DMS153 treated with DMSO at 0.1 percent for 48 hours (cell line): ENCODE measurements at regions not wholly inside any gene's neighbourhood (a gene's known extent, or its start where the extent isn't known, plus 50 kb on each side); places are given as distances from the start of the nearest gene placed in this dataset.

Experiments used
- DNase-seq: peaks from one replicate; lab custom pipeline; 2025; ENCODE audit not compliant: unreplicated experiment; lab: John Stamatoyannopoulos, UW

DNA sequence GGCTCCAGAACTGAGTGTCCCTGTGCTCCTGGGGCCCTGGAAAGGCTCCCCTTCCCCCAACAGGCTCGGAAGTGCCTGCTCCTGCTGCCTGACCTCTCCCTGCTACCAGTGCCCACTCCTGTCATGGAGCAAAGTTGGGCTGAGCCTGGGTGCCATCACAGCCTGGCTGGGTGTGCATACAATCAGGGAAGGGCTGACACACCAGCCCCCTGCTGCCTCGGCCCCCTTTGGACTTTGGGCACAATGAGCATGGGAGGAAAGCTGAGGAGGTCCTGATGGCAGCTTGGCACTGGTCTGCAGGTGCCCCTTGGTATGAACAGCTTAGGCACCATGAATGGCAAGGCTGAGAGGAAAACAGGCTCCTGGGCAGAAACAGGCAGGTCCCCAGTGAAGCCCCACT, 405.0 kb downstream of the PID1 start:
- DNase-seq = no peak

DNA sequence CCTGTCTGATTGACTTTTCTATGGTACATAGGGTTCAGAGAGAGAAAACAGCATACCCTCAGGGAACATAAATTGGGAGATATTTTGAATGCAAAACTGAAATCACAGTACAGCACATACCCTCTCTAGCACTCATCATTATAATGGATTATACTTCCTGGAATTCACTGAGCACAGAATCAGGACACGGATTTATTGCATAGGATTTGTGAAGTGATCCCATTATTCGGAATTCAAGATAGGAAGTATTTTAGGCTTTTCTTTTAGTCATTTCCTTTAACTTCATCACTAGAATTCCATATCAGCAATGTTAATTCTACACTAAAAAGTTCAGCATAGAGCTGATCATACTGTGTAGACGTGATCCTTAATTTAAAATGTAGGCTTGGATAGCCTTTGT, 407.0 kb downstream of the PID1 start:
- DNase-seq = no peak

DNA sequence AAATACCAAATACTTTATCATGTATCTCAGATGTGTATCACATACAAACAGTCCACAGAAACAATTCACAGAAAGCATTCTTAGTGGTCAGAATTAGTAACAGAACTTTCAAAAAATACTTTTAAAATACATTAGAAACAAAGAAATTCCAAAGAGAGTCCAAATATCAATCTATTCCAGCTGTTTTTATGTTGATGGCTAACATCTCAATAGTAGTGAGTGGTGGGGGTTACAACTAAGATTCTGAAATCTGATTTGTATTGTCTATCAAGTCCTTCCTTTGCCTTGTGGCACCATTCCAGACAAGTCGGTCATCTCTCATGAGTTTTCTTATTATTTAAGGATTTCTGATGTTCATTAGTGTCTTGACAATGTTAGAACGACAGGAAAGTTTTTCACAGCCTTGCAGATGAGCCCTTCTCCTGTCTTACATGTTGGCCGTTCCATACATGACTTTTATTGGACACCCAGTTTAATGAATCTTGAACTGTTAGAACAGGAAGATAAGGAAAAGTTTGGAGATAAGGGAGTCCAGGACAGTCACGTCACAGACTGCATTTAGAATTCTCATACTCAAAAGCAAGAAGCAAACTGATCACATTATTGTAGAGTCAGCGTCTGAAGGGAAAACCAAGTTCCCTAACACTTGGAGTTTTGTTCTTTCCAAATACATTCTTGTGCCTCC, 410.3 kb downstream of the PID1 start:
- DNase-seq = no peak

DNA sequence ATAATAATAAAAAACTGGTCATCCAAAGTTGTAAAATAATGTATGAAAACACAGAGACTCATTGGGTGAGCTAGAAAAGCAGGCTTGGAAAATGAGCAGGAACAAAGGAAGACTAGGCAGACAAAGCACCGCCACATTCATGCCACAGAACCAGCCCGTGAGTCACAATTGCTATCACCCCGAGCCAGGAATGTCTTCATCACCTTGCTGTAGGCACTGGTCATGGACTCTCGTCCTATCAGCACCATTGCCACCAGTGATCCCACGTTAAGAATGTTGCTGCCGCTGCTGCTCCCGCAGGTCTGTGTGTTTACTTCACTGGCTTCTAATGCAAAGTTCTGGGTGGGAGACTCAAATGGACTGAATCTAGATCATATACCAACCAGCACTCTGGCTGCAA, 417.9 kb downstream of the PID1 start:
- DNase-seq = no peak

DNA sequence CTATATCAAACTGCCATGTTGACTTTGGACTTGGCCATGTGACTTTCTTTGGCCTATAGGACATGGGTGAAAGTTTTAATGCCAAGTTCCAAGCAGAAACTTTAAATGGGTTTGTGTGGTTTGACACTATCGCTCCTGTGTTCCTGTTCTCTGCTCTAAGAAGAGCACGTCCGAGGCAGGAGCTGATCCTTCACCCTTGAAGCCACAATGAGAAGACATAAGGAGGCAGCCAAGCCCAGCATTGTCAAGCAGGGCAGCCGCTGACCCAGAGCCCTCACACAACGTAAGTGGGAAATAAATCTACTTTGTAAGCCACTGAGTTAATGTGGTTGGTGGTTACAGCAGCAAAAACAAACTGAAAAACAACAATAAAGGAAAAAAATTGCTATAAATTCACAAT, 422.4 kb downstream of the PID1 start:
- no peak for DNase-seq

DNA sequence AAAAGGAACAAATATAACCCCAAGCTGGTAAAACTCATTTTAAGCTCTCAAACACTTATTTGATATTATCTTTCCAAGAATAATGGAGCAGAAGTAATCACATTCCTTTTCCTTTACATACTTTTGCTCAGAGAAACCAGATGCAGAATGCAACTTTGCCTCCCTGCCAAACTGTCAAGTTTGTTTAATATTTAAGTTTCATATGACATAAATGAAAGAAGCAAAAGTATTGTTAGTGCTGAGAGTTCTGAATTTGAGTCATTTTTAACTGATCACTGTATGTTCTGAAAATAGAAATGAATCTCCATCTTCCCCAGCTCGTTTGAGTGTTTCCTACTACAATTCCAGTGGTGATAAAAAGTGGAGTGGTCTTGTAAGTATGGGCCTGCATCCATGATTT, 423.4 kb downstream of the PID1 start:
- no peak for DNase-seq

DNA sequence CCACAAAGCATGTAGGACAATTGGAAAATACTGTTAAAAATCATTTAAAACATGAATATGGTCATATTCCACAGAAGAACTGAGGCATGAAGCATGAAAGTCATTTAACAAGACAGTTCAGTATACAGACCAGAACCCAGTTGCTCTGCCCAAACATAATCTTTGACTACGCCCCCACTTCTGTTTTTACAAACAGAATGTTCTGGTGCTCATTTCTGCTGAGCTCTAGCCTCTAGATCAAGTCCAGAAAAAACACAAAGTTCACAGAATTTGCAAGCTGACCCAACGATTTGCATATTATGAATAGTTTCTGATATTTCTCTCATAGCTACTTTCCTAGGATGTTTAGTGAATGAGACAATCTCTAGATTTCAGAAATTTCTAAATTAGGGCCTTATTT, 424.9 kb downstream of the PID1 start:
- DNase-seq = no peak

DNA sequence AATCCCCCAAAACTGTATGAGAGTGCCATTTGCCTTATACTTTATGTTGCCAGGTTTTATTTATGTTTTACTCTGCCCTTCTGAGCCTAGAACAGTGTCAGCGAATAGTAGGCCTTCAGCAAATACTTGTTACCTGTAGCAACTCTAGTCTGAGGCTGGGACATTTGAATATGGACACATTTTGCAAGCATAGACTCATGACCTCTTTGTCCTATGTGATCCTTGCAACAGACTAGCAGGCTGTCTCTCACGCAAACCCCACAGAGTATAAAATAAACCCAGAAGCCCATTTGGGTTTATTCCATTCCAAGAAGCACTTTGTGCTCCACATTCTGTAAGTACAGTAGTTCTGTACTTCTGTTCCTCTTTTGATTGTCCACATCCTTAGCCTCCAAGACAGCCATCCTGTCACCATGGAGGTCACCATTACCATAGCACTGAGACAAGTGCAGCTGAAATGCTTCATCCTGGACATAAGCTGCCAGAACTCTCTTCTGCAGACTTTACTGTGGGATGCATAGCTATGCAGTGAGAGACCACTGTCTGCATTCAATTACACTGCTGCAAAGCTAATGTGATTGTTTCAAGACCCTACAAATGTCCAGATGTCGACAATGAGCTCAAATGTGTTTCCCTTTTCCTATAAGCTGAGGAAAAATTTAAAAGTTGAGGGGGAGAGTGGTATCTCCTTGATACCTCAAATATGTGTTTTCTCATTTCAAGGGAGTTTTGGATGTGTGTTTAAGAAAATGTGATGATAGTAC, 425.7 kb downstream of the PID1 start:
- no peak for DNase-seq

DNA sequence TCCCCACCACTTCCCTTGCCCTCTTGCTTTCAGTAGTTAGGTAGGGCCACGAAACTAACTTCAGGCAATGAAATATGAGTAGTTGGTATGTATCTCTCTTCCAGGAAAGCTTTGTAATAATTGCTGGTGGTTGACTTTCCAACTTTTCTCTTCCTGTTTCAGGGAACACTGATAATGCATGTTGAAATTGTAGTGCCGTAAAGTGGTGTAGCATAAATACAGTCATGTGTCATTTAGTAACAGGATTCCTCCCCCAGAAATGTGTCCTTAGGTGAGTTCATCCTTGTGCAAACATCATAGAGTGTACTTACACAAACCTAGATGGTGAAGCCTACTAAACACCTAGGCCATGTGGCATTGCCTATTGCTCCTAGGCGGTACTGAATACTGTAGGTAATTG, 429.2 kb downstream of the PID1 start:
- peak; percentile 67 for DNase-seq

DNA sequence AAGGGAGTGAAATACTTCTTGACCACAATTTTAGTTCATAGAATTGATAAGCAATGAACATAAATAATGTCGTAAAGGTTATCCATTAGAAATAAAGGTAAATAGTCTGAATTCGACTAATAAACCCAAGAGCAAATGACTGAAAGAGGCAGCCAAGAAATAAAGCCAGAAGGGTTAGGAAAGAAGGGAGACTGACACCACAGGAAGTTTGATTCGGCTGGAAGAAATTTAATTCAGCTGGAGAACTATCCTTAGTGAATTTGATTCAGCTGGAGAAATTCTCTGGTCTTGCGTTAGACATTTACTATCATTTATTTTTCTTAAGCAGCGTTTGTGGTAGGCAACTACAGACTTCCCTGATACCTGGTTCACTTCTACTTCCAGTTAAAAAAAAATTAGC, 429.6 kb downstream of the PID1 start:
- DNase-seq = no peak

DNA sequence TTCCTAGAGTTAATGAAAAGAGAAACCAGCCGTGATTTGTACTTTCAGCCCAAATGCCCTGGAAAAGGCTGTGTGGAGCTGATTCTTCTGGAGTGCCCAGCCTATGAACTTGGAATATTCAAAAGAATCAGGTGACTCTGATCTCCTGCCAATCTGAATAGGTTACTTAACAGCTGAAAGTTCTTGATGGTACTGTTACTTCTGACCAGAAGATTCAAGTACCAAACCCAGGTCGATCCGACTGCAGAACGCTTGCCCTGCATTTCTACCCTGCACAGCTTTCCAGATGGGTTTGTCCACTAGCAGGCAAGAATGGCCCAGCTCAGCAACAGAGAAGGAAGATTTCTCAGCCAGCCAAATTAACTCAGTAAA, 430.4 kb downstream of the PID1 start:
- no peak for DNase-seq

DNA sequence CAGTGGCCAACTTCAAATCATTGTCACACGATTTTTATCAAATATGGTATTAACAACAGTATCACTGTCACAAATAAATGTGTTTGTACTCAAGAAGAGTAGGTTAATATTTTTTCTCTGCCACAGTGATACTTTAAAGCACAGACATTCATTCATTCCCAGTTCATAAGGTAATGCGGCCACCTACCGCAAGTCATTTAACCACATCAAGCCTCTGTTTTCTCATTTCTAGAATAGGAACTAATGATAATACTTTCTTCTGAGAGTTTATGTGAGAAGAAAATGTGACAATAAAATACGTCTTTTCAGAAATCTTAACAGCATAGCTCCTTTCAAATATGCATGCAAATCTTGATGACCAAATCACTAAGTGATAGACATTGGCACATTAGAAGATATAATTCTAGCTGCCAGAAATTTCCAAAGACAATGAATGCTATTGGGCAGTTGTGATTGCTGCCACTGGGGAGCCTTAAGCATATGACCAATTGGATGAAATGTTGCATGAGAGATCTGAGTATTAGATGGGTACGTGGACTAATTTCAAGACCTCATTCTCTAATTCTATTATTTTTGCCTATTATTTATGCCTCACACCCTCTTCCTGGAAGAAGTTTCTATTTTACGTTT, 430.9 kb downstream of the PID1 start:
- DNase-seq = no peak

DNA sequence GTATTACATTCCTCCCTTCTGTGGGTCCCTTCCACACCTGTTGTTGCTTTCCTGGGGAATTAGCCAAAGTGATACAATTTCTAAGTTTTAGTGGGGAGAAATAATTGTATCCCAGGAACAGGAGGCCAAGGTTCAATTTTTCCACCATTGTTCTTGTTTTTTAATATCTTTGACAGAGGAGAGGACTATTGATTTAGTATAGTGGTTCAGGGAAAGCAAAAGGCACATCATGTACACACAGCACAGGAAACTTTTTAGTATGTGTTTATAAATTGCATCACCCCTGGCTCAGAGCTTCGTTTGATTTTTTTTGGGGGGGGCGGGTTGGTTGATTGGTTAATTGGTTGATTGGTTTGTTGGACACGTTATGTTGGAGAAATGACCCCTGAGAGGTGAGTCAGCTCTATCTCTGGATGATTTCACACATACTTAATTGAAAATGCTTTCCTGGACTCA, 431.6 kb downstream of the PID1 start:
- no peak for DNase-seq

DNA sequence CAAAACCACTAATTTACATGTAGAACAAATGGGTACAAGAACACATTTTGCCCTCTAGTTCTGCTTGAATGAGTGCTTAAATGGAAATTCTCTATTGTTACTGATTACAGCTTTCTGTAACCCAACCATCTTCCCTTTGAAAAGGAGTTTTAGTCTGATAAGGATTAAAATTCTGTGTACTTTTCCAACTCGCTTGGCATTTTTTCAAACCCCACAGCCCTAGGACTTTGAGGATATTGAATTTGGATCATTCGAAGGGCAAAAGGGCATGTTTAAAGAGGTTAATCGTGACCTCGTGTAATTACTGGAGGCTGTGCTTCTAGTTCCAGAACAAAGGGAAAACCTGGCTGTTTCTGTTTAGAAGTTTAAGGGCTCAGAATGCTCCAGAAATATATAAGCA, 432.3 kb downstream of the PID1 start:
- DNase-seq = no peak

DNA sequence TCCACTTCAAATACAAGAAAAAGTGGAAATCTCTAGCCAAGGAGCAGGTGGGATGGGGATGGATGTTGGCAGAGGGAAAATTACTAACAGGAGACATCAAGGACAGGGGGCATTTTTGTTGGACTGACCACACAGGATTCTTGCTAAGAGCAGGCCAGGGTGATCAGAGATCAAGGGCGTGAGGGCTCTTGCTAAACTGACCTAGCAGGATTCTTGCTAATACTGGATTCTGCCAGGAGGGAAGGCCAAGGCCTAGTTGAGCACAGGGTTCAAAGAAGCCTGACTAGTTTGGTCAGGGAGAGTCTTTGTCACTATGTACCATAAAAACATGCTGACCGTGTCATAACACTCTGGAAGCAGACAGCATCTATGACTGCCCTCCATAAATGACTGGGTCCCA, 442.7 kb downstream of the PID1 start:
- DNase-seq = no peak

DNA sequence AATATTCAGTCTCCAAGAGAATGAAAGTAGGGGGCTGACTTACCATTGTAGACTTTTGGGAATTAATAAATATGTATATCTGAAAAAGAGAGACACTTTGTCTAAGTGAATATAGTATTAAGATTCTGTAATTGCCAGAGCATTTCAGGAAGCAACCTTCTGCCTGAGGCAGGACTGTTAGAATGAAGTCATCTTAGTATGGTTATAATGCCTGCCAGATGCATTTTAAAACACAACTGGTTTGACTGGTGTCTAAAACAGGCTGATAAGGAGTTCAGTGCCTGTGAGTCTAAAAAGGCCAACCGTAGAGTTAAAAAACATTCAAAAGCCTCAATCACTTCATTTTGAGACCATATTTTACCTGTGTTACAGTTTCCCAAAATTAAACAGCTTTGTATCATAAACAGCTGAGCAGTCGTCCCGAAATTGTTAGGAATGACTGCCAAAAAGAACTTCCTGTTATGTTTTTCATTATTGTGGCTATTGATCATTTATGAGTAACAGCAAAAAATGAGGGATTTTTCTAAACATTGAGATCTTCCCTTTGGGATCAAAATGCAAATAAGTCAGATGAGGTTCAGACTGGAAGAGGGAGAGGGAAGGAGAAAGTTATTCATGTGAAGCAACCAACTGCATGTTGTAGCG, 443.9 kb downstream of the PID1 start:
- no peak for DNase-seq

DNA sequence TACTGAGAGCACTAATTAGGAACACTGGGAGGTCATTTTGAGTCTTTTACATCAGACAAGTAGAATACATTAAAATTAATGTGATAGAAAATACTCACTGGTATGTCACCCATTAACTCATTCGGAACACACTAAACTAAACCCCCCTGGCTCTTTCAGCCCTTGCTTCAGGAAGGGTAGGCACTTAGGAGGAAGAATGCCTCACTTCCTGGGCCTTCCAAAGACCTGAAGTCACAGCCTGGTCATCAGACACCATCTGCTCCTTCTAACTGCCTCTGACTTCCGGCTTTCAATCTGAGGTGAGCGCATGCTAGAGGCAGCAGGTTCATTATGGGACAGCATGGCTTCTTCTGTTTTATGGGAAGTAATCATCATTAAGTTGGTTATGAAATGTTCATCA, 451.4 kb downstream of the PID1 start:
- DNase-seq = no peak

DNA sequence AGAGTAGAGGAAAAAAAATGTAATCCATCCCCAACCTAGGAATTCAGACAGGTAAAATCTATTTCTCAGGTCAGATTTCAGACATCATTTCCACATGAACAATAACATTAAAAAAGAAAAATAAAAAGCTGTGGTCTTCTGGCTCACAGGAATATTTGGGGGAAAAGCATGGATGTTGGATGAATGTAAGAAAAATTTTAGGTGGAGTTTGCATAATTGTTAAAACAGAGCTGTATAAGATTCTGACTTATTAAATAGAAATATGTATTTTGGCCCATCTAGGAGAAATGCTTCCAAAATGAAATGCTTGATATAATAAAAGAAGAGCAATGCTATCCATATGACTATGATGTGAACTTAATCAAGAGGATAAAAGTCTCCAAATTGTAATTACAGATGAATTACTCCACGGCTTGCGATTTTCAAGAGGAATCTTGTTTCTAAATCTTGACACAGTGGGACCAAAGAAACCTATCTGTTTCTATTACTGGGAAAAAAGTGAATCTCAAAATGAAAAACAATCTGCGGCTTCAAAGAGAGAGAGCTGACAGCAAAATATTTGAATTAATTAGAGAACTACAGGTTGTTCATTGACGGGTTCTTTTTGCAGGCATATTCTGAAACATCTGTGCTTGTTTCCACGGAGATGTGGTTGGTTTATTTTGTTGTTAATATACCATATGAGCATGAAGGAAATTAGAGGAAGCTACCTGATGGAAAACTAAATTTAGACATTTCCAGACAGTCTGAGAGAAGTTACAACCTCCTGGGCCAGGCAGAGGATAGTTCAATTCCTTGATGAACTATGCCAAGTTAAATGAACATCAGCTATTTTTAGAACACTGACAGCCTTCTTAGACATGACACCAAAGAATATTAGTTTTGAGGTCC, 468.7 kb downstream of the PID1 start:
- DNase-seq = no peak

DNA sequence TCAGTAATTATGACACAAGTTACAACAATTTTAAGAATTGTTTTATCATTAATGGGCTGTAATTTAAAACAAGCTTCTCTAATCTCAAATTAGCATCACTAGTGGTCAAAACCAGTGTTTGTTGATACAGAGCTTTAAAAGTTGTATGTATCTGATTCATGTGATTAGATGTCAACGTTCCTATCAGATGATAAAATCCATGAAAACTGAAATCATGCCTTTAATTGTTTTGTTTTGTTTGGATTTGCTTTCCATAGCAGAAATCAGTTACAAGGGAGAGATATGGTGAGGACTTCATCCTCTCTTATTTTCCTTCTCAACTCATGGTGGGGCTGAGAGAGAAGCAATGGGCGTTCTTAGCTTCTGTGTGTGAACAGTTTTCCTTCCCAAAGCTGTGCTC, 469.6 kb downstream of the PID1 start:
- DNase-seq = no peak

DNA sequence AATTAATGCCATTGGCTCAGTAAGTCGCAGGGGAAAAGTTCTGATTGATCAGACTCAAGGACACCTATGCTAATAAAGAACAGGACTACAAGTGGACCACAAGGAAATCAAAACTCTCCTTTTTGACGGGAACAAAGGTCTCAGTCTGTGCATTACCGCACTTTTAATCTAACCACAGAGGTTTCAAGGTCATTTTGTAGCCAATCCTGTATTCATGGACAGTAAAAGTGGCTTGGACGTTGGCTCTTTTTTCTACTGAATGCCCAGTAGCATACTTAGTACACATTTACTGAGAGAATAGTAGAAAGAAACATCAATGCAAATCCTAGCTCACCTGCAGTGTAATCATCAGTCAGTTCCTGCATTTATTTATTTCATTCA, 471.9 kb downstream of the PID1 start:
- no peak for DNase-seq
